ENCODE measurements at regions not wholly inside any gene's neighbourhood (a gene's known extent, or its start where the extent isn't known, plus 50 kb on each side); places are given as distances from the start of the nearest gene placed in this dataset.

DNA sequence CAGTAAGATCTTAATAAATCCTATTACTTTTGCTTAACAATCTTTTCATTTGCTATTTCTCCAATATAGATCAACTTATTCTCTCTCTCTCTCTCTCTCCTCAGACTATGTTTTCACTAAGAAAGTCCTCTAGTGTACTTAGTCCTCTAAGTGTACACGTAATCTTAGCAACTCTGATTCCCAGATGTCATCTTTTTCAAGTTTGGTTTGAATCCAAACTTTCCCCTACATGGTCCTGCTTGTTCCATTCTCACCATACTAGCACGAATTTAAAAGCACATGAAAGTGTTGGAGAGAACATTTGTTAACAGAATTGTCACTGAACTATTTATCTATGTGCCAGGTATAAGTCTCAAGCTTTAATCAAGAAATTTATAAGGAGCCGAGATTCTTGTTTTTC, 202.9 kb downstream of the SPRY2 start:
- Mint-ChIP-seq H3K4me1 (peaks cover 0 to 2% (median 0%) of the 10 kb centered on the region in 3 donors), H3K27ac (no peak overlapping the region), H3K36me3 (peaks cover 2% of the 10 kb centered on the region), H3K9me3 (peaks cover 0 to 3% (median 0%) of the 10 kb centered on the region in 3 donors), H3K27me3 (no peaks in the 10 kb centered on the region), H3K4me3 (no peak overlapping the region)

- H3K4me1 Mint-ChIP-seq = no peaks in the 10 kb centered on the region
- H3K9me3 Mint-ChIP-seq = peaks cover 0 to 3% (median 0%) of the 10 kb centered on the region in 3 donors
- H3K27ac Mint-ChIP-seq = no peak overlapping the region
Measured at GRCh38 chr13:80134346-80134745, 206.6 kb downstream of the SPRY2 start.

DNA sequence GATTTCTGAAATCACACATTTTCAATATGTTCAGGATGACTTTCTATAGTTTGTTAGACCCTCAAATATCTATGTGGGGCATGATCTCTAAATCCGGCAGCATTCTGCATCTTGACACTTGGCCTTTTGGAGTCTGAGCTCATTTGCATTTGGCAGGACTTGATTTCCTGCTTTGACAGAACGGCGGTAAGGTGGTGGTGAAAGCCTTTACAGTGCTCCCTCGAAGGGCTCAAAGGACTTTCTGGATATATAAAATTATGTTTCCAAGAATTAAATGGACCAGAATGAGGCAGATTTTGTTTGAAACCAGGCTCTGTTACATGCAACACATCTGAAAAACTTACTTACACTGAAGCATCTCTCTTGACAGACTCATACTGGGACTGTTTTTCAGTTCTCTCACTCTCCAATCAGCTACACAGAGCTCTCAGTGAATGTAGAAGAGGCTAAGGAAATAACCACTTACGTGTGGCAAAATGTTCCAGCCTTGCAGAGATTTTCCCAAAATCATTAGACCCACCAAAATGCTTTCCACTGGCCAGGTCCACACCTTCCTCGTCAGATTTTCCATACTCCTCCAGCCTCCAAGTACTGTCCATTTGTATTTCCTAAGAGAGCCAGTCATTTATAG, 207.2 kb downstream of the SPRY2 start:
- H3K27me3 Mint-ChIP-seq = no peaks in the 10 kb centered on the region
- no peak overlapping the region for H3K4me3 Mint-ChIP-seq
- peaks cover 0 to 3% (median 0%) of the 10 kb centered on the region in 3 donors for H3K9me3 Mint-ChIP-seq

More at GRCh38 chr13:80134346-80134745, 206.6 kb downstream of the SPRY2 start:
- H3K4me3 Mint-ChIP-seq = no peak overlapping the region
- no peaks in the 10 kb centered on the region for H3K36me3 Mint-ChIP-seq
- no peaks in the 10 kb centered on the region for H3K27me3 Mint-ChIP-seq

GRCh38 chr13:80132741-80133601, 208.0 kb downstream of the SPRY2 start:
- no peaks in the 10 kb centered on the region for H3K27me3 Mint-ChIP-seq
- H3K4me3 Mint-ChIP-seq = no peak overlapping the region
- H3K36me3 Mint-ChIP-seq = no peaks in the 10 kb centered on the region
- no peaks in the 10 kb centered on the region for H3K4me1 Mint-ChIP-seq
- no peak overlapping the region for H3K27ac Mint-ChIP-seq
- H3K9me3 Mint-ChIP-seq = peaks cover 0 to 3% (median 0%) of the 10 kb centered on the region in 3 donors

More for the DNA sequence above, 207.2 kb downstream of the SPRY2 start:
- Mint-ChIP-seq H3K4me1 (no peaks in the 10 kb centered on the region), H3K27ac (no peak overlapping the region), H3K36me3 (no peaks in the 10 kb centered on the region)

- Mint-ChIP-seq H3K36me3 (peaks cover 1% of the 10 kb centered on the region), H3K27ac (no peak overlapping the region), H3K4me1 (no peaks in the 10 kb centered on the region), H3K27me3 (no peaks in the 10 kb centered on the region), H3K9me3 (peaks cover 0 to 3% (median 0%) of the 10 kb centered on the region in 3 donors), H3K4me3 (no peak overlapping the region)
Measured at GRCh38 chr13:80131204-80131603, 209.7 kb downstream of the SPRY2 start.

DNA sequence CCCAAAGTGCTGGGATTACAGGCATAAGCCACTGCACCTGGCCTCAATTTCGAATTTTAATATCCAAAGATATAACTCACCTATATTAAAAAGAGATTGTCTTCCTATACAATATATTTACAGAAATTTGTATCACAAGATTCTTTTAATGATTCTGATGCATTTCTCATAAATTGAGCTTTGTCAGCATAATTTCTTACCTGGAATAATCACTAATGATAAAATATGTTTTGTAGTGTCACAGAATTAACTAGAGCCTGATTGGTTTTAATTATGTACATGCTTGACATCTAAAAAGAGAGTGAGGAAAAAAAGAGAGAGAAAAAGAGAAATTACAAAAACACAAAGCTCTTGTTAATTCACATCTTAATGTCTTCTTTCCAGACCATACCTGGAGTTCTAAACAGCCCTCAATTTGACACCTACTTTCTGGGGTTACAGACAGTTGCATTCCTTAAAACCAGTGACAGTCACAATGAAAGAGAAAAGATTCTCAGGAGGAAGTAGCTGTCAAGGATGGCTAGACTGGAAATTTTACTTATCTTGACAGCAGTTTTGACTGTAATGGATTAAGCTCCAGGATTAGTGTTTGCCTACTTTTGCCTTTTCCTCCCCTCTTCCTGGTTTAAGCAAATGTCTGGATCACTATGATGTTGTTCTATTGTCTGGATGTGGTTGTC, 214.4 kb downstream of the SPRY2 start:
- Mint-ChIP-seq H3K36me3 (peaks cover 1% of the 10 kb centered on the region), H3K27me3 (no peaks in the 10 kb centered on the region), H3K27ac (no peak overlapping the region), H3K4me3 (no peak overlapping the region), H3K9me3 (peaks cover 0 to 3% (median 0%) of the 10 kb centered on the region in 3 donors), H3K4me1 (no peaks in the 10 kb centered on the region)

- Mint-ChIP-seq H3K27ac (no peak overlapping the region), H3K9me3 (peaks cover 0 to 3% (median 0%) of the 10 kb centered on the region in 3 donors), H3K4me3 (no peak overlapping the region), H3K27me3 (peaks cover 2% of the 10 kb centered on the region), H3K4me1 (no peaks in the 10 kb centered on the region), H3K36me3 (peaks cover 1% of the 10 kb centered on the region)
Measured at GRCh38 chr13:80123945-80124344, 217.0 kb downstream of the SPRY2 start.

GRCh38 chr13:80121038-80121437, 219.9 kb downstream of the SPRY2 start:
- H3K4me1 Mint-ChIP-seq = no peaks in the 10 kb centered on the region
- H3K4me3 Mint-ChIP-seq = no peak overlapping the region

DNA sequence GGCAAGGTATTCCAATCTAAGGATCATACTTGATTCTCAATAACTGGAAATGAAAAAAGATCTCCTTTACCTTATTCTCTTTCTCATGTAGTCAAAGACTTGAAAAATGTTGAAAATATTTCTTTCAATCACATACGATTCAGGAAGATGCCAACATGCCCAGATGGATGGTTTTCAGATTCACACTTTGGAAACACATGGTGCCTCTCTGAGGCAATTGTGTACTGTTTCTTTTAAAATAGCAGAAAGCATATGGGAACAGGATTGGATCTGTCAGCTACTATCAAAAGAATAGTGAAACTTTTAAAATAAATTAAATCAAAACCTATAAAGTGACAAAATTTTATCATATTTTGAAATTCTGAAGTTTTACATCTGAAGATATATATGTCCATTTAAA, 222.4 kb downstream of the SPRY2 start:
- H3K27ac Mint-ChIP-seq = no peak overlapping the region
- peaks cover 2% of the 10 kb centered on the region for H3K27me3 Mint-ChIP-seq
- no peaks in the 10 kb centered on the region for H3K36me3 Mint-ChIP-seq
- H3K9me3 Mint-ChIP-seq = no peaks in the 10 kb centered on the region
- H3K4me3 Mint-ChIP-seq = no peak overlapping the region
- no peaks in the 10 kb centered on the region for H3K4me1 Mint-ChIP-seq

More at GRCh38 chr13:80121038-80121437, 219.9 kb downstream of the SPRY2 start:
- H3K36me3 Mint-ChIP-seq = no peaks in the 10 kb centered on the region
- H3K27ac Mint-ChIP-seq = no peak overlapping the region
- H3K27me3 Mint-ChIP-seq = peaks cover 2% of the 10 kb centered on the region
- H3K9me3 Mint-ChIP-seq = peaks cover 0 to 3% (median 0%) of the 10 kb centered on the region in 3 donors

GRCh38 chr13:80118099-80118498, 222.8 kb downstream of the SPRY2 start:
- no peaks in the 10 kb centered on the region for H3K4me1 Mint-ChIP-seq
- H3K36me3 Mint-ChIP-seq = no peaks in the 10 kb centered on the region
- H3K4me3 Mint-ChIP-seq = no peak overlapping the region
- no peak overlapping the region for H3K27ac Mint-ChIP-seq
- no peaks in the 10 kb centered on the region for H3K9me3 Mint-ChIP-seq
- H3K27me3 Mint-ChIP-seq = peaks cover 2% of the 10 kb centered on the region

- Mint-ChIP-seq H3K4me1 (no peaks in the 10 kb centered on the region), H3K4me3 (no peak overlapping the region), H3K9me3 (no peaks in the 10 kb centered on the region), H3K27me3 (peaks cover 2% of the 10 kb centered on the region), H3K27ac (no peak overlapping the region), H3K36me3 (no peaks in the 10 kb centered on the region)
Measured at GRCh38 chr13:80117515-80117914, 223.4 kb downstream of the SPRY2 start.

GRCh38 chr13:80116107-80116506, 224.8 kb downstream of the SPRY2 start:
- H3K36me3 Mint-ChIP-seq = no peaks in the 10 kb centered on the region
- peaks cover 2% of the 10 kb centered on the region for H3K27me3 Mint-ChIP-seq
- H3K4me1 Mint-ChIP-seq = no peaks in the 10 kb centered on the region
- no peak overlapping the region for H3K4me3 Mint-ChIP-seq
- no peak overlapping the region for H3K27ac Mint-ChIP-seq
- no peaks in the 10 kb centered on the region for H3K9me3 Mint-ChIP-seq

GRCh38 chr13:80115616-80116015, 225.3 kb downstream of the SPRY2 start:
- peaks cover 2% of the 10 kb centered on the region for H3K27me3 Mint-ChIP-seq
- no peaks in the 10 kb centered on the region for H3K36me3 Mint-ChIP-seq
- no peak overlapping the region for H3K27ac Mint-ChIP-seq
- H3K4me1 Mint-ChIP-seq = no peaks in the 10 kb centered on the region
- H3K9me3 Mint-ChIP-seq = peaks cover 0 to 2% (median 0%) of the 10 kb centered on the region in 3 donors
- H3K4me3 Mint-ChIP-seq = no peak overlapping the region

DNA sequence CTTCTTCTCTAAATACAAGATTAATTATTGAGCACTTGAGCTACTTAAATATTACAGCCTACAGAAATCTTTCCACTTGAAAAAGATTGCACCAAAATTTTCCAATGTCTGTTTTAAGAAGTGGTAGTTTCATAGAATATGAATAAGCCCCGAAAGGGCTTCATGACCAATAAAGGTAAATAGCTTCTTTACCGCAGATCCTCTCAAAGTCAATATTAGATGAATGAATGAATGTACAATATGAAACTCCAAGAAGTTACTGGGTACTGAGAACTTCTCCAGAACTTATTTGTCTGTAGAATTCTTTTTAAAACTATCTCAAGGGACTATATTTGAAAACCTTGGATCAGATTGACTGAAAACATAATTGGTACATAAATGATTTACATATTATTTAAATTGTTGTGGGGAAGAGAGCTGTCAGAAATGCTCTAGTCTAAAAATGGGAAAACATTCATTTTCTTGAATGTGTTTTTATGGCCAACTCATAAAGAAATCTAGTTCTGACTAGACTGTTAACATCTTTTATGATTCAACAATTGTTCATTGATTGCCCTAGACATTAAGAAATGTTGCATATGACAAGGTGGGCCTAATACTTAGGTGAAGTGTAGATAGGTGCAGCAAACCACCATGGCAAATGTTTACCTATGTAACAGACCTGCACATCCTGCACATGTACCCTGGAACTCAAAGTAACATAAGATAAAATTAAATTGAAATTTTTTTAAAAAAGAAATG, 227.0 kb downstream of the SPRY2 start:
- no peaks in the 10 kb centered on the region for H3K36me3 Mint-ChIP-seq
- H3K27ac Mint-ChIP-seq = no peak overlapping the region
- no peaks in the 10 kb centered on the region for H3K4me1 Mint-ChIP-seq
- no peak overlapping the region for H3K4me3 Mint-ChIP-seq
- peaks cover 0 to 6% (median 0%) of the 10 kb centered on the region in 3 donors for H3K9me3 Mint-ChIP-seq
- H3K27me3 Mint-ChIP-seq = no peaks in the 10 kb centered on the region

All from IgD-negative memory B cell (primary cell).